Left hindlimb (tissue), 1 donor: ENCODE measurements at regions not wholly inside any gene's neighbourhood (a gene's known extent, or its start where the extent isn't known, plus 50 kb on each side); places are given as distances from the start of the nearest gene placed in this dataset.
"Not testable (repeated sequence)": the region's sequence is repeated elsewhere in the genome, so short reads cannot be mapped to it uniquely, and the experiment has no call there.

Experiments
- DNase-seq: peaks from one replicate; pipeline ENCODE4 v3.0.0-alpha.2; 2018

GRCh38 chr5:12999667-13000066, 944.8 kb downstream of the DNAH5 start:
- DNase-seq = no peak

GRCh38 chr5:12985142-12985541, 959.3 kb downstream of the DNAH5 start:
- no peak for DNase-seq

GRCh38 chr5:12974856-12975255, 969.6 kb downstream of the DNAH5 start:
- DNase-seq = no peak

- no peak for DNase-seq
Observed at GRCh38 chr5:12965804-12966203, 978.7 kb downstream of the DNAH5 start.

GRCh38 chr5:12959713-12960112, 984.8 kb downstream of the DNAH5 start:
- no peak for DNase-seq

- no peak for DNase-seq
Observed at GRCh38 chr5:12952409-12952808, 992.1 kb downstream of the DNAH5 start.

GRCh38 chr5:12951846-12952245, 992.6 kb downstream of the DNAH5 start:
- no peak for DNase-seq

GRCh38 chr5:12947379-12947778, 997.1 kb downstream of the DNAH5 start:
- DNase-seq = no peak

- not testable (repeated sequence) for DNase-seq
Observed at GRCh38 chr5:12945477-12945876, 999.0 kb downstream of the DNAH5 start.

- no peak for DNase-seq
Observed at GRCh38 chr5:12936221-12936620, 1008.3 kb downstream of the DNAH5 start.

- DNase-seq = no peak
Observed at GRCh38 chr5:12934722-12935121, 1009.8 kb downstream of the DNAH5 start.

GRCh38 chr5:12920527-12920926, 1016.3 kb upstream of the CTNND2 start:
- no peak for DNase-seq

- no peak for DNase-seq
Observed at GRCh38 chr5:12911156-12911555, 1006.9 kb upstream of the CTNND2 start.

- no peak for DNase-seq
Observed at GRCh38 chr5:12910641-12911040, 1006.4 kb upstream of the CTNND2 start.

GRCh38 chr5:12902611-12903010, 998.4 kb upstream of the CTNND2 start:
- no peak for DNase-seq

- DNase-seq = no peak
Observed at GRCh38 chr5:12901696-12902095, 997.5 kb upstream of the CTNND2 start.

GRCh38 chr5:12896086-12896485, 991.8 kb upstream of the CTNND2 start:
- DNase-seq = no peak

GRCh38 chr5:12885018-12885417, 980.8 kb upstream of the CTNND2 start:
- no peak for DNase-seq

- DNase-seq = no peak
Observed at GRCh38 chr5:12883395-12883794, 979.1 kb upstream of the CTNND2 start.

GRCh38 chr5:12876541-12877298, 972.5 kb upstream of the CTNND2 start:
- DNase-seq = no peak

- DNase-seq = no peak
Observed at GRCh38 chr5:12870872-12871539, 966.8 kb upstream of the CTNND2 start.

- no peak for DNase-seq
Observed at GRCh38 chr5:12865529-12865928, 961.3 kb upstream of the CTNND2 start.

GRCh38 chr5:12861886-12862654, 957.8 kb upstream of the CTNND2 start:
- no peak for DNase-seq

GRCh38 chr5:12856105-12856504, 951.9 kb upstream of the CTNND2 start:
- not testable (repeated sequence) for DNase-seq
